ENCODE measurements at regions not wholly inside any gene's neighbourhood (a gene's known extent, or its start where the extent isn't known, plus 50 kb on each side); places are given as distances from the start of the nearest gene placed in this dataset.

- DNase-seq (ENCODE audit: low spot score) = no peak
Measured at GRCh38 chr5:26828294-26828693, 210.1 kb downstream of the CDH9 start.

- no peak for DNase-seq (ENCODE audit: low spot score)
Measured at GRCh38 chr5:26813235-26813634, 225.2 kb downstream of the CDH9 start.

GRCh38 chr5:26812714-26813113, 225.7 kb downstream of the CDH9 start:
- DNase-seq (ENCODE audit: low spot score) = no peak

GRCh38 chr5:26807231-26808199, 230.9 kb downstream of the CDH9 start:
- DNase-seq (ENCODE audit: low spot score) = no peak

GRCh38 chr5:26805076-26805475, 233.3 kb downstream of the CDH9 start:
- no peak for DNase-seq (ENCODE audit: low spot score)

GRCh38 chr5:26802944-26803343, 235.4 kb downstream of the CDH9 start:
- no peak for DNase-seq (ENCODE audit: low spot score)

GRCh38 chr5:26791433-26791832, 247.0 kb downstream of the CDH9 start:
- no peak for DNase-seq (ENCODE audit: low spot score)

- DNase-seq (ENCODE audit: low spot score) = no peak
Measured at GRCh38 chr5:26791021-26791420, 247.4 kb downstream of the CDH9 start.

- DNase-seq (ENCODE audit: low spot score) = no peak
Measured at GRCh38 chr5:26763215-26763614, 275.2 kb downstream of the CDH9 start.

- DNase-seq (ENCODE audit: low spot score) = no peak
Measured at GRCh38 chr5:26761446-26761845, 276.9 kb downstream of the CDH9 start.

- no peak for DNase-seq (ENCODE audit: low spot score)
Measured at GRCh38 chr5:26761045-26761444, 277.3 kb downstream of the CDH9 start.

- DNase-seq (ENCODE audit: low spot score) = no peak
Measured at GRCh38 chr5:26757941-26758340, 280.4 kb downstream of the CDH9 start.

- no peak for DNase-seq (ENCODE audit: low spot score)
Measured at GRCh38 chr5:26749829-26750228, 288.6 kb downstream of the CDH9 start.

- DNase-seq (ENCODE audit: low spot score) = no peak
Measured at GRCh38 chr5:26740182-26740581, 298.2 kb downstream of the CDH9 start.

GRCh38 chr5:26737348-26738265, 300.8 kb downstream of the CDH9 start:
- no peak for DNase-seq (ENCODE audit: low spot score)

- DNase-seq (ENCODE audit: low spot score) = no peak
Measured at GRCh38 chr5:26727916-26728315, 310.5 kb downstream of the CDH9 start.

- DNase-seq (ENCODE audit: low spot score) = no peak
Measured at GRCh38 chr5:26719803-26720202, 318.6 kb downstream of the CDH9 start.

GRCh38 chr5:26700759-26701384, 337.5 kb downstream of the CDH9 start:
- no peak for DNase-seq (ENCODE audit: low spot score)

GRCh38 chr5:26692952-26693351, 345.4 kb downstream of the CDH9 start:
- DNase-seq (ENCODE audit: low spot score) = no peak

- DNase-seq (ENCODE audit: low spot score) = no peak
Measured at GRCh38 chr5:26691486-26691885, 346.9 kb downstream of the CDH9 start.

GRCh38 chr5:26690511-26690910, 347.9 kb downstream of the CDH9 start:
- DNase-seq (ENCODE audit: low spot score) = no peak

GRCh38 chr5:26681861-26682260, 356.5 kb downstream of the CDH9 start:
- no peak for DNase-seq (ENCODE audit: low spot score)

Data from hematopoietic multipotent progenitor cell treated with erythropoietin and hydrocortisone succinate and interleukin-3 and kit ligand, for 17 days (in vitro differentiated cells).